ENCODE measurements at regions not wholly inside any gene's neighbourhood (a gene's known extent, or its start where the extent isn't known, plus 50 kb on each side); places are given as distances from the start of the nearest gene placed in this dataset.

- no peak for TF ChIP-seq EZH2phosphoT487 (IDR thresholded peaks at IDR 0.05)
- no peak for TF ChIP-seq CTCF (IDR thresholded peaks at IDR 0.05)
Observed at GRCh38 chr6:74814440-74814839, 391.4 kb downstream of the COL12A1 start.
